Nephron (organoid): ENCODE measurements at regions not wholly inside any gene's neighbourhood (a gene's known extent, or its start where the extent isn't known, plus 50 kb on each side); places are given as distances from the start of the nearest gene placed in this dataset.

Experiments used
- H3K27ac Mint-ChIP-seq, 3 experiments: 2 replicates each; pipeline ENCODE4 v1.8.0; 2020; ENCODE audit warnings: mixed read lengths in 3 of 3, mild to moderate bottlenecking in 2 of 3, moderate library complexity in 1 of 3
- H3K27me3 Mint-ChIP-seq: 2 replicates; pipeline ENCODE4 v1.8.0; 2021; ENCODE audit warnings: low read depth, mild to moderate bottlenecking, moderate library complexity, mixed read lengths
- H3K36me3 Mint-ChIP-seq: 2 replicates; pipeline ENCODE4 v1.8.0; 2020; ENCODE audit warnings: low read depth, mixed read lengths
- H3K4me1 Mint-ChIP-seq: 2 replicates; pipeline ENCODE4 v1.8.0; 2020; ENCODE audit warnings: mixed read lengths
- H3K4me3 Mint-ChIP-seq, 3 experiments: 2 replicates each; pipeline ENCODE4 v1.8.0; 2020; ENCODE audit warnings: mild to moderate bottlenecking in 3 of 3, mixed read lengths in 3 of 3, moderate library complexity in 2 of 3
- H3K9me3 Mint-ChIP-seq: 2 replicates; pipeline ENCODE4 v1.8.0; 2020; ENCODE audit warnings: mixed read lengths
- CTCF ChIP-seq, 3 experiments: fragments of 200-600 bp; sonication (generic); IDR thresholded peaks; one replicate each; pipeline ENCODE4 v1.5.0; 2021; ENCODE audit warnings: antibody characterized with exemption in 3 of 3; ENCODE audit not compliant: unreplicated experiment in 3 of 3

GRCh38 chr3:160134454-160134853, 90.8 kb upstream of the C3orf80 start:
- Mint-ChIP-seq H3K36me3 (no peaks in the 10 kb centered on the region), H3K27ac (no peak overlapping the region), H3K4me3 (no peak overlapping the region), H3K9me3 (no peaks in the 10 kb centered on the region), H3K4me1 (peaks cover 6% of the 10 kb centered on the region), H3K27me3 (peaks cover 3% of the 10 kb centered on the region)
- TF ChIP-seq CTCF (IDR thresholded peaks at IDR 0.05; ENCODE audit: unreplicated experiment in 3 of 3), result no peak

DNA sequence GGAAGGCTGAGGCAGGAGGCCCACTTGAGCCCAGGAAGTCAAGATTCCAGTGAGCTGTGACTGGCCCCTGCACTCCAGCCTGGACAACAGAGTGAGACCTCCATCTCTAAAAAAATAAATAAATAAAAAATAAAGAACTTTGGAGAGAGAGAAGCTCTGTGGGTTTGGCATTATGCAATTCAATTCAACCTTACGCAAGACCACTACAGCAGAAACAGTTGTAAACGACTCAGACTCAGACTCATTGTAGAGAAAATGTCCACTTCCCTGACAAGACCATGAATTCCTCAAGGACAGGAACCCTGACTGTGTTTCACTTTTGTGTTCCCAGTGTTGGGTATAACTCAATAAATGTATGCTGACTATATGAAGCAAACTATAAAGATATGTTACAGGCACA, 90.3 kb upstream of the C3orf80 start:
- H3K4me1 Mint-ChIP-seq, result peaks cover 4% of the 10 kb centered on the region
- no peak for TF ChIP-seq CTCF (IDR thresholded peaks at IDR 0.05; ENCODE audit: unreplicated experiment in 3 of 3)
- no peak overlapping the region for H3K4me3 Mint-ChIP-seq
- H3K36me3 Mint-ChIP-seq, result no peaks in the 10 kb centered on the region
- no peaks in the 10 kb centered on the region for H3K9me3 Mint-ChIP-seq
- H3K27ac Mint-ChIP-seq, result no peak overlapping the region
- H3K27me3 Mint-ChIP-seq, result peaks cover 3% of the 10 kb centered on the region

DNA sequence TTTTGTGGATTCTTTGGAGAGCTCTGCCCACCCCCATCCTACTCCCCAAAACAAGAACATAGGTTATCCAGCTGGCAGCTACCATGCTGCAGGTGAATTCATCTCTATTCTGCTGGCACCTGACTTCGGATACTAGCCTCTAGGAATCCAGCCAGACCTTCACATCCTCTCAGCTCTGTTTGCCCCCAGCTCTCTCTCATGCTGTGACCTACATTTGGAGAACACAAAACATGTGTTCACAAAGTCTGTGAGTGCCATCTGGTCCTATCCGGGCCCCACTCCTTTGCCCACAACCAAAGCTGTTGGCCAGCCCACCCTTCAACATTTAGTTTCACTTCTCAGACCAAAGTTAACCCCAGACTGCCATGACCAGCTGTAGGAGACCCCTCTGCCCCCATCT, 89.4 kb upstream of the C3orf80 start:
- no peaks in the 10 kb centered on the region for H3K9me3 Mint-ChIP-seq
- peaks cover 3% of the 10 kb centered on the region for H3K27me3 Mint-ChIP-seq
- no peak for TF ChIP-seq CTCF (IDR thresholded peaks at IDR 0.05; ENCODE audit: unreplicated experiment in 3 of 3)
- H3K36me3 Mint-ChIP-seq, result no peaks in the 10 kb centered on the region
- H3K4me1 Mint-ChIP-seq, result peaks cover 3% of the 10 kb centered on the region
- no peak overlapping the region for H3K27ac Mint-ChIP-seq
- no peak overlapping the region for H3K4me3 Mint-ChIP-seq

- peaks cover 3% of the 10 kb centered on the region for H3K27me3 Mint-ChIP-seq
- no peaks in the 10 kb centered on the region for H3K36me3 Mint-ChIP-seq
- H3K4me3 Mint-ChIP-seq, result no peak overlapping the region
- peaks cover under 1% of the 10 kb centered on the region for H3K9me3 Mint-ChIP-seq
- H3K4me1 Mint-ChIP-seq, result no peaks in the 10 kb centered on the region
- H3K27ac Mint-ChIP-seq, result no peak overlapping the region
- no peak for TF ChIP-seq CTCF (IDR thresholded peaks at IDR 0.05; ENCODE audit: unreplicated experiment in 3 of 3)
These were observed 88.8 kb upstream of the C3orf80 start for GRCh38 chr3:160136421-160136820.

DNA sequence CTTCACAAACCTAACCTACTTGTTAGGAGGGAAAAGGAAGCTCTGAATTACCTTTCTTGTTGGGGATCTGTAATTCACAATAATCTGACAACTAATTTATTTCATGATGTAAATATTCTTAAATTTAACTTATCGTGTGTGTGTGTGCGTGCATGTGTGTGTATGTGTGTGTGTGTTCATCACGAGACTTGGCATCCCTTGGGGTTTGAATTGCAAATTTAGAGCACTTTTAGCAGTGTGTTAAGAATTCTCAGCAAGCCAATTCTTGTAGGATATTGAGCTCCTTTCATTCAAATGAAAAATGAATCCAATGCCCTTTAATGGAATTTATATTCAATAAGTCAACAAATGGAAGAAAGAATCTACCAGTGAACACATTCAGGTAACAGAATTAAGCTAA, 85.9 kb upstream of the C3orf80 start:
- peaks cover 3% of the 10 kb centered on the region for H3K27me3 Mint-ChIP-seq
- TF ChIP-seq CTCF (IDR thresholded peaks at IDR 0.05; ENCODE audit: unreplicated experiment in 3 of 3), result no peak
- H3K27ac Mint-ChIP-seq, result no peak overlapping the region
- no peaks in the 10 kb centered on the region for H3K4me1 Mint-ChIP-seq
- peaks cover 19% of the 10 kb centered on the region for H3K9me3 Mint-ChIP-seq
- no peak overlapping the region for H3K4me3 Mint-ChIP-seq
- no peaks in the 10 kb centered on the region for H3K36me3 Mint-ChIP-seq

GRCh38 chr3:160140756-160141155, 84.5 kb upstream of the C3orf80 start:
- Mint-ChIP-seq H3K27ac (no peak overlapping the region), H3K9me3 (peaks cover 19% of the 10 kb centered on the region), H3K27me3 (no peaks in the 10 kb centered on the region), H3K4me3 (no peak overlapping the region), H3K4me1 (no peaks in the 10 kb centered on the region), H3K36me3 (no peaks in the 10 kb centered on the region)
- TF ChIP-seq CTCF (IDR thresholded peaks at IDR 0.05; ENCODE audit: unreplicated experiment in 3 of 3), result no peak
